Esophagus squamous epithelium (tissue), 4 donors: ENCODE measurements at regions not wholly inside any gene's neighbourhood (a gene's known extent, or its start where the extent isn't known, plus 50 kb on each side); places are given as distances from the start of the nearest gene placed in this dataset.

Experiments used
- CTCF ChIP-seq, 6 experiments: fragments of 450-650 bp in 4 of 6; fragments of 200-600 bp in 2 of 6; sonication (generic) in 2 of 6; IDR thresholded peaks; one replicate each; pipeline ENCODE4 v1.5.1; 2016 to 2019; ENCODE audit warnings: antibody characterized with exemption in 6 of 6, mild to moderate bottlenecking in 4 of 6, moderate library complexity in 4 of 6
- POLR2A ChIP-seq, 4 donors: fragments of 450-650 bp; IDR thresholded peaks; one replicate each; pipeline ENCODE4 v1.6.1; 2017; ENCODE audit warnings: antibody characterized with exemption in 4 of 4, mild to moderate bottlenecking in 4 of 4, moderate library complexity in 3 of 4

DNA sequence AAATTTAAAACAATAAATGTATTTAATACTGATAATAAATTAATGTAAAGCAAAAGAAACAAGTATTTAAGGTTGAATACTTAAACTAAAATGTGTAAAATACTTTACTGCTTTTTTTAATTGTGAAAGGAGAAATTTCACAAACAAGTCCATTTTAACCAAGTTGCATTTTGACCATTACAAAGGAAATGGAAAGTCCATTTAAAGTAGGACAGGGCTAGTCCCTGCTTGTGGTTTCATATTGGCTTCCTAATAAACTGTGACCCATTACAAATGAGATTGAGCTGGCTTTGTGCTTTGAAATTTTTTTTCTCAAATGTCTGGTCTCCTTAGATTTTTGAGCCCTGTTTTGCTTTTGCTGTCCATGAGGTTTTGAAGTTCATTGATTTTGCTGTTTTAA, 527.6 kb downstream of the MAFB start:
- TF ChIP-seq CTCF (IDR thresholded peaks at IDR 0.05) (no peak), POLR2A (IDR thresholded peaks at IDR 0.05) (no peak)
